ENCODE measurements at regions not wholly inside any gene's neighbourhood (a gene's known extent, or its start where the extent isn't known, plus 50 kb on each side); places are given as distances from the start of the nearest gene placed in this dataset.

GRCh38 chr12:84607170-84607819, 305.3 kb downstream of the SLC6A15 start:
- no peaks in the 10 kb centered on the region for H3K27me3 Mint-ChIP-seq (ENCODE audit: unreplicated experiment)
- TF ChIP-seq, protein P1, sequence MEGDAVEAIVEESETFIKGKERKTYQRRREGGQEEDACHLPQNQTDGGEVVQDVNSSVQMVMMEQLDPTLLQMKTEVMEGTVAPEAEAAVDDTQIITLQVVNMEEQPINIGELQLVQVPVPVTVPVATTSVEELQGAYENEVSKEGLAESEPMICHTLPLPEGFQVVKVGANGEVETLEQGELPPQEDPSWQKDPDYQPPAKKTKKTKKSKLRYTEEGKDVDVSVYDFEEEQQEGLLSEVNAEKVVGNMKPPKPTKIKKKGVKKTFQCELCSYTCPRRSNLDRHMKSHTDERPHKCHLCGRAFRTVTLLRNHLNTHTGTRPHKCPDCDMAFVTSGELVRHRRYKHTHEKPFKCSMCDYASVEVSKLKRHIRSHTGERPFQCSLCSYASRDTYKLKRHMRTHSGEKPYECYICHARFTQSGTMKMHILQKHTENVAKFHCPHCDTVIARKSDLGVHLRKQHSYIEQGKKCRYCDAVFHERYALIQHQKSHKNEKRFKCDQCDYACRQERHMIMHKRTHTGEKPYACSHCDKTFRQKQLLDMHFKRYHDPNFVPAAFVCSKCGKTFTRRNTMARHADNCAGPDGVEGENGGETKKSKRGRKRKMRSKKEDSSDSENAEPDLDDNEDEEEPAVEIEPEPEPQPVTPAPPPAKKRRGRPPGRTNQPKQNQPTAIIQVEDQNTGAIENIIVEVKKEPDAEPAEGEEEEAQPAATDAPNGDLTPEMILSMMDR (IDR thresholded peaks at IDR 0.05; ENCODE audit: partially characterized antibody, unreplicated experiment): no peak
- DNase-seq: no peak
- no peaks in the 10 kb centered on the region for H3K9me3 Mint-ChIP-seq (ENCODE audit: unreplicated experiment)
- H3K4me3 Mint-ChIP-seq (ENCODE audit: unreplicated experiment): no peak overlapping the region
- no peaks in the 10 kb centered on the region for H3K4me1 Mint-ChIP-seq (ENCODE audit: low read depth, unreplicated experiment)
- no peak overlapping the region for H3K27ac Mint-ChIP-seq (ENCODE audit: unreplicated experiment)
- no peaks in the 10 kb centered on the region for H3K36me3 Mint-ChIP-seq (ENCODE audit: unreplicated experiment)

GRCh38 chr12:84605983-84606382, 306.6 kb downstream of the SLC6A15 start:
- no peak for DNase-seq
- no peaks in the 10 kb centered on the region for H3K9me3 Mint-ChIP-seq (ENCODE audit: unreplicated experiment)
- H3K27me3 Mint-ChIP-seq (ENCODE audit: unreplicated experiment): no peaks in the 10 kb centered on the region
- TF ChIP-seq, protein P1 (IDR thresholded peaks at IDR 0.05; ENCODE audit: partially characterized antibody, unreplicated experiment): no peak
- no peak overlapping the region for H3K4me3 Mint-ChIP-seq (ENCODE audit: unreplicated experiment)
- H3K27ac Mint-ChIP-seq (ENCODE audit: unreplicated experiment): no peak overlapping the region
- H3K4me1 Mint-ChIP-seq (ENCODE audit: low read depth, unreplicated experiment): no peaks in the 10 kb centered on the region
- no peaks in the 10 kb centered on the region for H3K36me3 Mint-ChIP-seq (ENCODE audit: unreplicated experiment)

DNA sequence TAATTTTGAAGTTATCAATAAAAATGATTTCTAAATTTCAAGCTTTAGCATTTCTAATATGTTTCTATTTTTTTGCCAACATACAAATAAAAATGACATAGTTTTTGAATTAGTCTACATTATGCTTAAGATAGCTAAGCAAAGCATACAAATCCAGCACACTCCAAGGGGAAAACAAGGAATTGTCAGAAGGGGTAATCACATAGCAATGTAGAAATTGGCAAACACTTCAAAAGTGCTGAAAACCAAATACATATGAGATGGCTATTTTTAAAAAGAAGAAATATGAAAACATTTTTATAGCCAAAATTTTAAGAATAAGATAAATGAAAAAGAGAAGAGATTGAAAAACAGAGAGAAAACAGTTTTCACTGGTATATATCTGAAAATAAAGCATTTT, 308.0 kb downstream of the SLC6A15 start:
- H3K9me3 Mint-ChIP-seq (ENCODE audit: unreplicated experiment): no peaks in the 10 kb centered on the region
- no peak overlapping the region for H3K27ac Mint-ChIP-seq (ENCODE audit: unreplicated experiment)
- DNase-seq: no peak
- H3K36me3 Mint-ChIP-seq (ENCODE audit: unreplicated experiment): no peaks in the 10 kb centered on the region
- H3K4me3 Mint-ChIP-seq (ENCODE audit: unreplicated experiment): no peak overlapping the region
- H3K27me3 Mint-ChIP-seq (ENCODE audit: unreplicated experiment): no peaks in the 10 kb centered on the region
- no peaks in the 10 kb centered on the region for H3K4me1 Mint-ChIP-seq (ENCODE audit: low read depth, unreplicated experiment)
- TF ChIP-seq, protein P1 (IDR thresholded peaks at IDR 0.05; ENCODE audit: partially characterized antibody, unreplicated experiment): no peak

DNA sequence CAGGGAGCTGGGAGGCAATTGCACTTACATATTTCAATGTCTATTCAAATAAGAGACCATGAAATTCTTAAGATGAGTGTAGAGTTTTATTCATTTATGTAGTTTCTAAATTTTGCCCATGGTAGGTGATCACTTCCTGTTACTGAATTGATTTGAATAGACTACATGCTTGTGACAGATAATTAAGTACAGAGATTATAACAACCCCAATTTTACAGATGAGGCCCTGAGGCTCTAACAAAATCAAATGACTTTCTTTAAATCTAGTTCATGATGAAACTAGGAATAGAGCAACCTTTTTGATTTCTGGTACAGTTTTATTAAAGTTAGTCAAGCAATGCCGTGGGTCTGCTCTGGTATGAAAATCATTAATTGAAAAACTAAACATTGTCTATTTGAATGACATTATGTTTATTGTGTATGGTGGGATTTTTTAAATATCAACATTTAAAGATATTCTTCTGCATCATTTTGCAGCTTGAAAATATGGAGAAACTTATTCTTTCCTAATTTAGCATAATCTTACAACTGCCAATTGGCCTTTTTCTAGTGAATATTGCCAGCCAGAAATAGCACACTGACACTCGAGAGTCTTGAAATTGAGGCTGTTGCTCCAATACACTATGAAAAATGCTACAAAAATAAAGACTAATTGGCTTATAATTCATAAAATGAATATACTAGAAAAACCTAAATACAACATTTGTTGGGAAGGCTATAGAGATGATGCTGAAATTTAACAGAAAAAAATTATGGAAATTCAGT, 308.9 kb downstream of the SLC6A15 start:
- H3K9me3 Mint-ChIP-seq (ENCODE audit: unreplicated experiment): no peaks in the 10 kb centered on the region
- no peaks in the 10 kb centered on the region for H3K4me1 Mint-ChIP-seq (ENCODE audit: low read depth, unreplicated experiment)
- H3K27me3 Mint-ChIP-seq (ENCODE audit: unreplicated experiment): no peaks in the 10 kb centered on the region
- H3K4me3 Mint-ChIP-seq (ENCODE audit: unreplicated experiment): no peak overlapping the region
- DNase-seq: no peak
- H3K27ac Mint-ChIP-seq (ENCODE audit: unreplicated experiment): no peak overlapping the region
- TF ChIP-seq, protein P1 (IDR thresholded peaks at IDR 0.05; ENCODE audit: partially characterized antibody, unreplicated experiment): no peak
- H3K36me3 Mint-ChIP-seq (ENCODE audit: unreplicated experiment): no peaks in the 10 kb centered on the region

- Mint-ChIP-seq H3K27ac (ENCODE audit: unreplicated experiment) (no peak overlapping the region), H3K36me3 (ENCODE audit: unreplicated experiment) (no peaks in the 10 kb centered on the region), H3K4me3 (ENCODE audit: unreplicated experiment) (no peak overlapping the region), H3K4me1 (ENCODE audit: low read depth, unreplicated experiment) (no peaks in the 10 kb centered on the region), H3K27me3 (ENCODE audit: unreplicated experiment) (no peaks in the 10 kb centered on the region), H3K9me3 (ENCODE audit: unreplicated experiment) (no peaks in the 10 kb centered on the region)
- no peak for DNase-seq
- TF ChIP-seq, protein P1 (IDR thresholded peaks at IDR 0.05; ENCODE audit: partially characterized antibody, unreplicated experiment): no peak
Observed at GRCh38 chr12:84601483-84601882, 311.1 kb downstream of the SLC6A15 start.

All from glutamatergic neuron (in vitro differentiated cells).